ENCODE measurements at regions not wholly inside any gene's neighbourhood (a gene's known extent, or its start where the extent isn't known, plus 50 kb on each side); places are given as distances from the start of the nearest gene placed in this dataset.

DNA sequence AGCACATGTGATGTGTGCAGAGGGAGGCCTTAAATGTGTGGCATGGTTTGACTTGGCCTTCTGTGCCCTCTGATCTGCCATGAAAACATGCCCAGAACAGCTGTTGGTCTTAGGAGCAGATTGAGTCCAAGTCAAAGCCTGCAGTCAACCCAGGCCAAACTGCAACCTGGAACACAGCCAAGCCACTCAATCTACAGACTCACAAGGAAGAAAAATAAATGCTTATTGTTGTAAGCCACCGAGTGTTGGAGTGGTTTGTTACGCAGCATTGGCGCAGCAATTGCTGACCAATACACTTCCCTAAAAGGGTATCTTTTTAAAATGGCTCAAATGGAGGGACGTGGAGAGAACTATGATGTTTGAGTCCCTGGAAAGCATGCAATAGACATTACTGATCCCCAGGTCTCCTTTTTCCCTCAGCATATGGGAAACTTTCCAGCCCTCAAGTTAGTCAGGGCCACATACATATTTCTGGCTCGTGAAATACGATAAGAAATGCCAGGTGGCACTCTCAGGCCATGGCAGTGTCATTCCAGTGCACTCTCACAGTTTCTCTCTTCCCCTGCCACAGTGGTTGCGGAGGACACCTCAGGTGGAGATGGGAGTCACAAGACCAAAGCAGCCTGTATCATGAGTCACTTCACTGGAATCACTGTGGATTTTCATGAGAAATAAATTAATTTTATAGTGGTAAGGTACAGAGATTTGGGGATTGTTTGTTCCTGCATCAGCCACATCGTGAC is 168.0 kb upstream of the ZNF618 start:
- Histone ChIP-seq H3K27ac (no peak overlapping the region), H3K36me3 (no peaks in the 10 kb centered on the region), H3K4me1 (peaks cover 0 to 3% (median 0%) of the 10 kb centered on the region in 12 donors), H3K27me3 (no peaks in the 10 kb centered on the region), H3K9me3 (peaks cover 0 to 5% (median 0%) of the 10 kb centered on the region in 12 donors), H3K4me3 (no peak overlapping the region)
- DNase-seq (no peak), ATAC-seq (no peak)
- intact Hi-C loops (cut with DNase I), result no loop called here
- 87 to 89% (median 87%) methylated on average over 8 of the region's 8 CpGs for WGBS, 4 donors
- TF ChIP-seq POLR2A (IDR thresholded peaks at IDR 0.05), result no peak
- TF ChIP-seq, protein P1, sequence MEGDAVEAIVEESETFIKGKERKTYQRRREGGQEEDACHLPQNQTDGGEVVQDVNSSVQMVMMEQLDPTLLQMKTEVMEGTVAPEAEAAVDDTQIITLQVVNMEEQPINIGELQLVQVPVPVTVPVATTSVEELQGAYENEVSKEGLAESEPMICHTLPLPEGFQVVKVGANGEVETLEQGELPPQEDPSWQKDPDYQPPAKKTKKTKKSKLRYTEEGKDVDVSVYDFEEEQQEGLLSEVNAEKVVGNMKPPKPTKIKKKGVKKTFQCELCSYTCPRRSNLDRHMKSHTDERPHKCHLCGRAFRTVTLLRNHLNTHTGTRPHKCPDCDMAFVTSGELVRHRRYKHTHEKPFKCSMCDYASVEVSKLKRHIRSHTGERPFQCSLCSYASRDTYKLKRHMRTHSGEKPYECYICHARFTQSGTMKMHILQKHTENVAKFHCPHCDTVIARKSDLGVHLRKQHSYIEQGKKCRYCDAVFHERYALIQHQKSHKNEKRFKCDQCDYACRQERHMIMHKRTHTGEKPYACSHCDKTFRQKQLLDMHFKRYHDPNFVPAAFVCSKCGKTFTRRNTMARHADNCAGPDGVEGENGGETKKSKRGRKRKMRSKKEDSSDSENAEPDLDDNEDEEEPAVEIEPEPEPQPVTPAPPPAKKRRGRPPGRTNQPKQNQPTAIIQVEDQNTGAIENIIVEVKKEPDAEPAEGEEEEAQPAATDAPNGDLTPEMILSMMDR (IDR thresholded peaks at IDR 0.05), result no peak

DNA sequence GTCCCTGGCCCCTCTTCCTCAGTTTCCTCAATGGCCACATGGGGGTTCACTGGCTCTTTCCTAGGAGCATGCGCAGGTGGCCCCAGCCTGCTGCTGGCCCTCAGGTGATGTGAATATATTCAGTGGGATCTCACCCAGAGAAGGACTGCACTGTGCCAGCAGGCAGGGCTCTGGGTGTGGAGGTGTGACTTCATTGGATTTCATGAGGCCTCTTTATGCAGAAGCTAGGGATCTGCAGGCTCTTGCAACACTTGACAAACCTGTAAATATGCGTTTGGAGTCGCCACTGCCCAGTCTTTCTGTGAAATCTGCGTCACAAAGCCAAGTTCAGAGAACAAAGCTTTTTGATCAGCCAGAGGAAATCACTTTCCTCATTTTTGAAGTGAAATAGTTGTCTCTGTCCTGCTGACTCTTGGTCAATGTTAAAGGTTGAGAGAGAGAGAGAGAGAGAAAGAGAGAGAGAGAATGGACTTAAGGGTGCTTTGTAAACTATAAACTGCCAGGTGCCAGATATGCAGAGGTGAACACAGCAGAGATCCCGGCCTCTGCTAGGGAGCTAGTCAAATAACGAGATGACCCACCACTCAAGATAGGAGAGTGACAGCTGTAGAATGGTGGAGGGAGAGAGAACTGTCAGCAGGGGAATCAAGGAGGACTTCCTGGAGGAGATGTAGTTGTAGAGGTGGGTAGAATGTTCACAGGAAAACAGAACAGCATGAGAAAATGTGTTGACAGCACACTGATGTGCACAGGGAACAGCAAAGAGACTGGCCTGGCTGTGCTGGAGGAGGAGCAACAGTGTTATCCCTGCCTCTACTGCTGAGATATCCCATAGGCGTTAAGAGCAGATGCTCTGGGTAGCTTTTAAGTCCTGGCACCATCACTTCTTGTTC is 167.0 kb upstream of the ZNF618 start:
- WGBS, 4 donors, result 62 to 76% (median 64%) methylated on average over 7 of the region's 7 CpGs

DNA sequence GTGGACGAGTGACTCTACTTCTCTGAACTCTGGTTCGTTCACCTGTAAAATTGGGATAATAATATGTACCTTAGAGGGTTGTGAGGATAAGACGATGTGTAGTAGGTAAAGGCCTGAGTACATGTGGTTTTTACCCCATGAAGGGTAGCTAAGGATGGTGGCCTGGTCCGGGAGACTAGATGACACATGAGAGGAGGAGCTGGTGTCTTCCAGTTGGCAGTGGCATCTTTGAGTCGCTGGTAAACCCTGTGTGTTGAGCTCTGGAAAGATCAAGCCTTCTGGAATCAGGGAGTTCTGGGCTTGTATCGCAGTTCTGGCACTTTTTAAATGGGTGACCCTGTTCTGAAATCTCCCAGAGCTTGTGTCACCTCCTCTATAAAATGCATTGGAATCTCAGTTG is 166.4 kb upstream of the ZNF618 start:
- no peak for DNase-seq
- WGBS, 4 donors, result 86 to 91% (median 90%) methylated on average over 6 of the region's 6 CpGs

More for the DNA sequence above, 167.0 kb upstream of the ZNF618 start:
- H3K27me3 ChIP-seq, result no peaks in the 10 kb centered on the region
- DNase-seq, result no peak
- H3K9me3 ChIP-seq, result peaks cover 0 to 5% (median 0%) of the 10 kb centered on the region in 12 donors
- intact Hi-C loops (cut with DNase I), result no loop called here
- TF ChIP-seq, protein P1 (IDR thresholded peaks at IDR 0.05), result no peak
- TF ChIP-seq POLR2A (IDR thresholded peaks at IDR 0.05), result no peak
- H3K36me3 ChIP-seq, result no peaks in the 10 kb centered on the region
- peaks cover 0 to 3% (median 0%) of the 10 kb centered on the region in 12 donors for H3K4me1 ChIP-seq
- H3K4me3 ChIP-seq, result no peak overlapping the region
- H3K27ac ChIP-seq, result no peak overlapping the region
- ATAC-seq, result no peak

More for the DNA sequence above, 166.4 kb upstream of the ZNF618 start:
- H3K36me3 ChIP-seq, result no peaks in the 10 kb centered on the region
- peaks cover 0 to 5% (median 0%) of the 10 kb centered on the region in 12 donors for H3K9me3 ChIP-seq
- H3K4me3 ChIP-seq, result no peak overlapping the region
- no peak overlapping the region for H3K27ac ChIP-seq
- intact Hi-C loops (cut with DNase I), result no loop called here
- H3K27me3 ChIP-seq, result no peaks in the 10 kb centered on the region
- TF ChIP-seq POLR2A (IDR thresholded peaks at IDR 0.05), result no peak
- TF ChIP-seq, protein P1 (IDR thresholded peaks at IDR 0.05), result no peak
- ATAC-seq, result no peak
- peaks cover 0 to 3% (median 0%) of the 10 kb centered on the region in 12 donors for H3K4me1 ChIP-seq
